ENCODE measurements at regions not wholly inside any gene's neighbourhood (a gene's known extent, or its start where the extent isn't known, plus 50 kb on each side); places are given as distances from the start of the nearest gene placed in this dataset.
A peak's percentile ranks its signal among the peaks of the same experiment; 100 is the strongest.

GRCh38 chr1:68352202-68352601 lies 97.6 kb downstream of the RPE65 start:
- H3K27ac ChIP-seq, result no peak overlapping the region
- TF ChIP-seq CTCF (conservative IDR thresholded peaks at IDR 0.05) (no peak), ZFX (IDR thresholded peaks at IDR 0.05) (no peak)

GRCh38 chr1:68347415-68347814 lies 102.3 kb downstream of the RPE65 start:
- no peak overlapping the region for H3K27ac ChIP-seq
- no peak for TF ChIP-seq CTCF (conservative IDR thresholded peaks at IDR 0.05)
- no peak for TF ChIP-seq ZFX (IDR thresholded peaks at IDR 0.05)

GRCh38 chr1:68346188-68346808 lies 103.5 kb downstream of the RPE65 start:
- no peak for TF ChIP-seq ZFX (IDR thresholded peaks at IDR 0.05)
- peak; percentile 77 for TF ChIP-seq CTCF (conservative IDR thresholded peaks at IDR 0.05)
- no peak overlapping the region for H3K27ac ChIP-seq

GRCh38 chr1:68344208-68344607 lies 105.5 kb downstream of the RPE65 start:
- H3K27ac ChIP-seq, result no peak overlapping the region
- no peak for TF ChIP-seq ZFX (IDR thresholded peaks at IDR 0.05)
- no peak for TF ChIP-seq CTCF (conservative IDR thresholded peaks at IDR 0.05)

- H3K27ac ChIP-seq, result no peak overlapping the region
- TF ChIP-seq ZFX (IDR thresholded peaks at IDR 0.05), result no peak
- TF ChIP-seq CTCF (conservative IDR thresholded peaks at IDR 0.05), result no peak
Measured at GRCh38 chr1:68340951-68341350, 108.6 kb upstream of the WLS start.

GRCh38 chr1:68339505-68339904 lies 107.2 kb upstream of the WLS start:
- H3K27ac ChIP-seq, result no peak overlapping the region
- TF ChIP-seq ZFX (IDR thresholded peaks at IDR 0.05), result no peak
- TF ChIP-seq CTCF (conservative IDR thresholded peaks at IDR 0.05), result no peak

GRCh38 chr1:68338081-68338480 lies 105.8 kb upstream of the WLS start:
- TF ChIP-seq ZFX (IDR thresholded peaks at IDR 0.05) (no peak), CTCF (conservative IDR thresholded peaks at IDR 0.05) (no peak)
- no peak overlapping the region for H3K27ac ChIP-seq

Data from C4-2B (cell line).